Epithelial cell of prostate (primary cell): ENCODE measurements at regions not wholly inside any gene's neighbourhood (a gene's known extent, or its start where the extent isn't known, plus 50 kb on each side); places are given as distances from the start of the nearest gene placed in this dataset.

Source experiments
- DNase-seq: peaks from one replicate; pipeline ENCODE4 v3.0.0-alpha.2; 2011; ENCODE audit warnings: low read depth, low spot score
- H3K27ac ChIP-seq: fragments of 450-650 bp; 2 replicates; pipeline ENCODE4 v1.5.1; 2017; ENCODE audit warnings: mild to moderate bottlenecking

DNA sequence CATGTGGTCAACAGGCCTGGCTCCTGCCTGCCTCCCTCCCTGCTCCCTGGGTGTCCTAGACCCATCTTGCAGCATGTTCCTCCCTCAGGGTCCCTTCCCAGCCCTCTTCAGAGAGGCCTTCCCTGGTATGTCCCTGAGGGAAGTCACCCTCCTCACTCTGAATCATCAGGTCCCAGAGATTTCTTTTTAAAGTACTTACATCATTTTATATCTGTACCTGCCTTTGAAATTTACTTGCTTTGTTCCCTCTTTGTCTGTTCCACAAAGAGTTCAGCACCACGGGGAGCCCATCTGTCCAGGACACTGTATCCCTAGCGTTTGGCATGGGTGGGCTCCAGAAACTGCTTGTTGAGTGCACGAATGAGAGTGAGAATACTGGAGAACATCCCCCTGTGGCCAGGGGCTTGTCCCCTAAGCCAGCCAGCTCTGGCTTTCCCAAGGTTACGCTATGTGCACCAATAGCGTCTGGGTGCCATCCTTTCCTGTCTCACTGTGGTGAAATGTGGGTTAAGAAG is 50.6 kb upstream of the IGFBP3 start:
- no peak for DNase-seq

DNA sequence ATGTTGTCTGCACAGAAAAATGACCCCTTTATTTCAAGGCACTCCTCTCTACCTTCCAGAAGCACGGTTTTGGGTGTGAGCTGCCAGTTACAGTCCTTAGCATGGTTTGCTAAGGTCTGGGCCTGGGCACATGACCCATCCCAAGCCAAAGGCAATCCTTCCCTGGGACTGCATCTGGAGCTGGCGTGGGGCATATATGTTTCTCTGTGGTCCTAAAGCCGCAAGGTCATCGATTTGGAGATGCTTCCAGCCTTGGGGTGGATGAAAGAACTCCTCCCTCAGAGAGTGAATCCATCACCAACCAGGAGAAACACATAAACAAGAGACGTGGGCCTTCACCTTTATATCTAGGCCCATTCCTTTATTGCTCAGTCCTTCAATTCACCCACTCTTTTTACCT is 50.1 kb upstream of the IGFBP3 start:
- DNase-seq: no peak
- H3K27ac ChIP-seq: no peak overlapping the region

More for the DNA sequence above, 50.6 kb upstream of the IGFBP3 start:
- H3K27ac ChIP-seq: no peak overlapping the region
